Non-pigmented ciliary epithelial cell (primary cell): ENCODE measurements at regions not wholly inside any gene's neighbourhood (a gene's known extent, or its start where the extent isn't known, plus 50 kb on each side); places are given as distances from the start of the nearest gene placed in this dataset.
"Not testable (repeated sequence)": the region's sequence is repeated elsewhere in the genome, so short reads cannot be mapped to it uniquely, and the experiment has no call there.

Source experiments
- DNase-seq: peaks from one replicate; pipeline ENCODE4 v3.0.0-alpha.2; 2010; ENCODE audit warnings: low read depth

DNA sequence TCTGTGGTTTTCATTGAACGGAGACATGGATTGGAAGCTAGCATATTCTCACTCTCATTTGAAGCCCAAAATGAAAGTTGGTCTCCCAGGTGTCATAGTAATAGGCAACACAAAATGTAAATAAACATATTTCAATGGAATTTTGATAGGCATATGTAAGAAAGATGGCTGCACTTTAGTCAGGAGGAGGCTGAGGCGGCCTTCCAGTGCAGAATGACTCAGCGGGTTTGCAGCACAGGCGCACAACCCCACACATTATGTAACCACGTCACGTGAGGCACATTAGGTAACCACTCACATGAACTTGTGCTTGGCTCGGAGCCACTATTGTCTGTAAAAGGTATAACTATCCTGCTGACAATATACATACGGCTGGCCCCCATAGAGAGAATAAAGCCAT is 381.7 kb downstream of the GPAT3 start:
- DNase-seq = no peak

DNA sequence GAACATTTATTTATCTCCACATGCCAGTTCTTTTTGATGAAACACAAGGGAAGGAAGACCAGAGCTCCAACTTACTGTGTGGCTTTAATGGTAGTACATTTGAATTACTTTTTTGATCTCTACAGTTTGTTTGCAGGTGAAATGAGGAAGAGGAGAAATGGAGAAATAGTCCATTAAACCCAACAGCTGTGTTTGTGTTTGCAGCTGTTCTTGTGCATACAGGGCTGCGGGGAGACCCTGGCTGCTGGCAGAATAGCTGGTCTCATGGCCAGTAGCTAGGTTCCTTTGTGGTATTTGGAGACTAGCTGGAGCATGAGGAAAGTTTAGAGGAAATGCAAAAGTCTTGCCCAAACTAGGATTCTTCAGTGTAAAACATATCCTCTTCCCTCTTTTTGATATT is 374.8 kb downstream of the GPAT3 start:
- DNase-seq = no peak

DNA sequence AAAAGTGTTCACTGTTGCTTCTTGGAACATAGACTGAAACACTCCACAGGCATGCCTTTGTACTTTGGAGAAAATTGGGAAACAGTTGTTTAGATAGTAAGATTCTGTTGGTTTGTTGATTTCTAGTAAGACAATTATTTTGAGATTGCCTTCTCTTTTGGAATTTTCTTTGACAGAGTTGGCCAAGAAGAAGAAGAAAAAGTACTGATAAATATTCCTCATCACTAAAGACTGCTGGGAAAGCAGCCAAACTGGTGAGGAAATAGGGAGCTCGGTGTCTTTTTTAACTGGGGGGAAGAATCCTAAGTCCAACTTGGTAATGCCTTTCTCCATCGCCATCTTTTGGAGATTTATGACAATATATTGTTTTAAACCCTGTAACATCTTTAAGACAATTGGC is 370.7 kb downstream of the GPAT3 start:
- DNase-seq = no peak

DNA sequence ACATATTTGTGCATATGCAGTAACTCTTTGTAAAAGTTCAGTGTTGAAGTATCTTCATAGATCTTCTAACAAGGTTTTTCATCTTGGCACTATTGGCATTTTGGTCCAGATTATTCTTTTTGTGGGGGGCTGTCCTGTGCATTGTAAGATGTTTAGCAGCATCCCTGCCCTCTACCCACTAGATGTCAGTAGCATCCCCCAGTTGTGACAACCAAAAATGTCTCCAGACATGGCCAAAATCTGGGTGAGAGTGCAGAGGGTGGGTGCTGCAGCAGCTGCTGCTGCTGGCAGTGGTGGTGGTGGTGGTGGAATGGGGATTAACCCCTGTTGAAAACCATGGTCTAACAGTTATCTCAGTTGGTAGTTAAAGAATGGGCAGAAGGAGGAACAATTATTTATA is 370.0 kb downstream of the GPAT3 start:
- DNase-seq = no peak

DNA sequence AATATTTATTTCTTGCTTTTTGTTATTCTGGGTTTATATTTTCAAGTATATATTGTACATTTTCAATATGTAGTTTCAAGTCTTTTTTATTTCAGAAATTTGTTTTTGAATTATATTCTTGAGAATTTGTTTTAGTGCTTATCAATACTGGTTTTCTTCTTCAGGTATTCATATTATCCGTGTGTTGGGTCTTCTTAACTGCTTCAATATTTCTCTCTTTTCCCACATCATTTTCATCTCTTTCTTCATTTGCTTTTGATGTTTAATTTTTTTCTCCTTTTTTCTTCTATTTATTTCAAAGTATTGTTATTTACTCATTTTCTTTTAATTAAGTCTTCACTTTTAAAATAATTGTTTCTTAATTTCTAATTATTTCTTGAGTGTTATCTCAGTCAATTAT is 367.8 kb downstream of the GPAT3 start:
- DNase-seq = not testable (repeated sequence)

DNA sequence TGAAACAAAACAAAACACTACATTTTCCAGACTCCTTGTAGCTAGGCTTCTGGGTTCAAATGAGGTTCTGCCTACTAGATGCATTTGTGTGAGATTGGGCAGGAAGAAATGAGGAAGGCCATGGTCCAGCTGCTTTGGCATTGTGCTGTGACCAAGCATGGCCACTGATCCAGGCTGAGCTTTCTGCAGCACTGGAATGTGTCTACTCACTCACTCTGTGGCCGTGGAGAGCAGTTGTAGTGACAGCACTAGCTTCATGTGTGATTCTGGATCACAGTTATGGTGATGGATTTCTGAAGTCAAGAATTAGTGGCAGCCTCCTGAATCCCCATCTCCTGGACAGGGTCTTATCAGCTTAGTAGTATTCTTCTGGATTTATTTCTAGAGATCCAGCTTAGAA is 358.9 kb downstream of the GPAT3 start:
- no peak for DNase-seq

DNA sequence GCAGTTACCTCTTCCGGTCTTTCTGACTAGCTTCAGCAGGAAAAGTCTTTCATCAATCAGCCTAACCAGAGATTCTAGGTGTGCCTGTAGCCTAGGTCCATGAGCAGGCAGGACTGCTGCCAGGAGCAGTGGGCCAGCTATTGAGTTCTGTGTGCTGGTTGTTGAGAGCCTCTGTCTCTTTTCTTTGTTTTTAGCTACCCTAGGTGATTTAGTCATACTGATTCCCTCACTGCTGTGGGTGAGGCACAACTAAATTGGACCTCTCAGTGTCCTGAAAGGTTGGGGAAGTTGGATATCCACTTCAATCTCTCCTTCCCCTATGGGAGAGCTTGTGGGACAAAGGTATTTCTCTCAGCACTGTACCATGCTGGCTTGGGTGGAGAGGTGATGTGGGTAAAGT is 354.9 kb downstream of the GPAT3 start:
- no peak for DNase-seq

DNA sequence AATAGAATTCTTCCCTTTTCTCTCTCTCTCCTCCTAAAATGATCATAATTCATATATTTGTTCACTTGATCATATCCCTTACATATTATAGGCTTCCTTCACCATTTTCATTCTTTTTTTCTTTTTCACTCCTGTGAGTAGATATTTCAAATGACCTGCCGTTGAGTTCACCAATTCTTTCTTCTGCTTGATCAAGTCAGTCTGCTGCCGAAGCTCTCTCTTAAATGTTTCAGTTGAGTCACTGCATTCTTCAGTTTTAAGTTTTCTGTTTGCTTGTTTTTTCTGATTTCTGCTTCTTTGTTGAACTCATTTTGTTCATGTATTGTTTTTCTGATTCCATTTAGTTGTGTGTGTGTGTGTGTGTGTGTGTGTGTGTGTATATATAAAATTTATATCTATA is 354.3 kb downstream of the GPAT3 start:
- peak; percentile 59 for DNase-seq

DNA sequence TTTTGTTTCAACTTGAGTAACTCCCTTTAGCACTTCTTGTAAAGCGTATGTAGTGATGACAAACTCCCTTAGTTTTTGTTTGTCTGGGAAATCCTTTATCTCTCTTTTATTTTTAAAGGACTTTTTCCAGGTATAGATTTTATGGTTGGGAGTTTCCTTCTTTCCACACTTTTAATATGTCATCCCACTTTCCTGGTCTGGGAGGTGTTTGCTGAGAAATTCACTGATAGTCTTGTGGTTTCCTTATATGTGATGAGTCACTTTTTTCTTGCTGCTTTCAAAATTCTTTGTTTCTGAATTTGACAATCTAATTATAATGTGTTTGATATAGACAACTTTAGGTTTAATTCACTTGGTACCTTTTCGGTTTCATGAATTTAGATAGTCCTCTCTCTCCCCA is 353.9 kb downstream of the GPAT3 start:
- DNase-seq = peak; percentile 52

DNA sequence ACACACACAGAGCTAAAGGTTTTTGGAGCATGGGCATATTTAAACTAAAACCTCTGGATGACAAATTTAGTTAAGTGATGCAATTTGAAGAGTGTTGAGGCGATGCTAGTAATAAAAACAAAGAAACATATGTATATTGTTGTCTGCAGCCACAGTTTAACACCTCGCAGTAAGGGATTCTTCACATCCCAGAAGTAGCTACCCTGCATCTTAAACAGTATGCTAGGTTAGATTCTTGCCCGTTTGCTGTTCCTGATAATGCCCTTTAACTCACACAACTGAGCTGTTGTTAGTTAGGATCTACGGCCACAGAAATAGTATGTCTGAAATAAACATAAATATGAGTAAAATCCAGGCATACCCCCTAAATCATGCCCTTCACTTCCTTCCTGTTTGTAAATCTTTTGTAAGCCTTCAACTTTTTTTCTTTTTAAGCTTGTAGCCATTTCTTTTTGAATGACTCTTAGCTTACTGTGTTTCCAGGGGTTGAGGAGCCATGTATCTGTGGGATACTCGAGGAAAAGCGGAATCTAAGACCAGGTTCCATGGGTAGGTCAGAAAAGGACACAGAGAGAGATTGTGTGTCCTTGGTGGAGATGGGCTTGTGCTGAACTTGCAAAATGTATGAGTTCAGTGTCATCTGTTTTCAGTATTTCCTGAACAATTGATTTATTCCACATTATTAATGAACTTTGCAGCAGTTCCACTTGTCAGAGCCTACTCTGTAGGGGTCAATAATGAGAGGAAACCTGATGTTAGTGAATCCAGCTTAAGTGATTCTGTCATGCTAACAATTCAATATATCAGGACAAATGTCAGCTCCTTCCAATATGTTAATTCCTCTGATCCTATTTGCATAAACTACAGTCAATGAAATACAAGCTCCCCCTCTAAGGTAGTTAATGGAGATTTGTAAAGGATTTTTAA is 349.6 kb downstream of the GPAT3 start:
- no peak for DNase-seq

DNA sequence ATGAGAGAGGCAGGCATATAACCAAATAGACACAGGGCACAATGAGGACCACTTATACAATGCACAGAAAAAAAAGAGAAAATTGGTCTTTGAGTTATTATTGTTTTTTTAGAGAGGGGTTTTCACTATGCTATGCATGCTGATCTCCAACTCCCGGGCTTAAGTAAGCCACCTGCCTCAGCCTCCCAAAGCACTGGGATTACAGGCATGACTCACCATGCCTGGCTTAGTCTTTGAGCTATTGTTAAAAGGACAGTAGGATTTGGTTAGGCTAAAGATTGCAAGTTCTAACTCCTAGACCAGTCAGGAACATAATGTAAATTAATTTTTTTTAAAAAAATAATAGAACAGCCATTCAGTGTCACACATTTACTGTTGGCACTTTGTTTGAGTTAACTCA is 340.1 kb downstream of the GPAT3 start:
- no peak for DNase-seq

DNA sequence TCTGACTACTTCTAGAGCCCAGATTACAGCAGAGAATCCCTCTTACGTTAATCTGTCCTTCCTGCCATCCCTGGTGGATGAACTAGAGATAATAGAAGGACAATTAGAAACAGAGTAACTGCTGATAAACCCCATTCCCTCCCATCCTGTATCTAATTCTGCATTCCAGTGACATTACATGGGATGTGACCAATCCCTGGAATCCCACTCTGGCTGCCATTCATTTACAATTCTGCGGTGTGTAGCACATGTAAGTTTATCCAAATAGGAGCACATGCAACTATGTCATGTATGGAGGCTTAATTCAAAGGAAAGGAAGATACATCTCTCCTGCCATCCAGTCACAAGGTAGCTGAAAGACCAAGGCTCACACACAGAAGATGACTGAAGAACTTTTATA is 339.5 kb downstream of the GPAT3 start:
- DNase-seq = no peak

DNA sequence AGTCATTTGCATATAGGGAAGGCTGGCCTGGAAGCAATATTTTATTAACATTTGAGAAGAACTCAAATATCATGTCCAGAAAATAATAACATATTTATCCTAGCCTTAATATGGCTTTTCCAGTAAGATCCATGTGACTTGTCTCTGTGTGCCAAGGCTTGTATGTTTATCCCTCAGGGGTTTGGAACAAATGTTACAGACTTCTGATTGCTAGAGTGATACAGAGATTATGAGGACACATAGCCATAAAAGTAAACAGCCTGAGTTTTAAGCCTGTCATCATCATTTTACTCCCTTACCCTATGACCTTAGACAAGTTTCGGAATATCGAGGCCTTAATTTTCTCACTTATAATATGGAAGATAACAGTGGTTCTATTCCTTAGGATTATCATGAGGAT is 338.1 kb downstream of the GPAT3 start:
- DNase-seq = no peak

DNA sequence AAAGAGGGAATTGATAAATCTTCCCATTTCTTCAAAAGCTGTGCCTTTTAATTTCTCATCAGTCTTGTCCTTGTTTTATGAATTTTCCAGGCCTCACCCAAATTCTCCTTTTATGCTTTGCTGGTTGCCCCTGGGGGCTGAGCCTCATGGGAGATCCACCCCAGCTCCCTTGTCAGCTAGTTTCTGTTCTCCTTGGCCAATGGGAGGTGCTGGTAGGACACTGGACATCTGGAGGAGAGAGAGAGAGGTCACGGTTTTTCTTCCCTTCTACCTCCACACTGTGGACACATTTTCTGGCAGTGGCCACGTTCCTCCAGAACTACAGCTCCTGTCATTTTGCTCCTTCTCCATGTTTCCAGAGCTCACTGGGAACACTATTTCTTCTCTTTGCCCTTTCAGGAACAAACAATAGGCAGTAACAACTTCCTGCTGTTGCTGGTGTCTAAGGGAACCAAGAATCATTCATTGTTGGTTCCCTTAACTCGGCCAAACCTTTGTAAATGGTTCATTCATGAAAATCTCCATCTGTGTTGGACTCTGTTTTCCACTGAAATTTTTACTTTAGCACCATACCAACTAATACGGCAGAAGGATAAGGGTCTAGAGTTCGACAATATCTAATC is 334.5 kb downstream of the GPAT3 start:
- DNase-seq = no peak

DNA sequence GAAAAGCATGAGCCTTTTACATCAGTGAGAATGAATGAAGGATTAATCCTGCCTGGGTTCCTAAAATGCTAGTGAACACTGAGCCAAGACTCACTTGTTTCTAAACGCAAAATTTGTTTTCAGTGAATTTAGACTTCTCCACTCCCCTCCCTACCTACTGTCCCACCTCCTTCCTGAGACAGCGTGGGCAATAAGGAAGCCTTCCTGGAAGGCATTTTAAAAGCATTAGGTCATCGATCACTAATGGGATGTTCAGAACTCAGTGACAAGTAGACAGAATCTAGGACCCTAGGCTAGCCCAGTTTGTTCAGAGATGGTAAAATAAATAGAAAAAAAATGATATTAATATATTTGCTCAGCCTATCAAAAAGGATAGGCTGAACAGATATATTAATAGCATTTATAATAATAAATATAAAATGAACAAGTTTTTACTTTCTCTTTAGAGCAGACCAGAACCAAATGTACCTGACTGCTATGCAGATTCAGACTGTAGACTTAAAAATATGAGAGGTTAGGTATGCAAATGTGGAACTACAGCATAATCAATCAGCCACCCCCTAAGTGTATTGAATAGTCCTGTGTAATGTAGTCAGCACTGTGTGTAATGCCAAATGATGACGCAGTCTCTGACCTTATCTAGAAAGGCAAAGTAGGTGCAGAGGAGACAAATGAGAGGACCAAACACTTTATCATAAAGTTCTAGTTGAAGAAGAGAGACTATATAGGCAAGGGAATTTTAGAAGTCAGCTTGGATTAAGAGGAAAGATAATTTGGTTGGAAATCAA is 331.1 kb downstream of the GPAT3 start:
- DNase-seq = no peak

DNA sequence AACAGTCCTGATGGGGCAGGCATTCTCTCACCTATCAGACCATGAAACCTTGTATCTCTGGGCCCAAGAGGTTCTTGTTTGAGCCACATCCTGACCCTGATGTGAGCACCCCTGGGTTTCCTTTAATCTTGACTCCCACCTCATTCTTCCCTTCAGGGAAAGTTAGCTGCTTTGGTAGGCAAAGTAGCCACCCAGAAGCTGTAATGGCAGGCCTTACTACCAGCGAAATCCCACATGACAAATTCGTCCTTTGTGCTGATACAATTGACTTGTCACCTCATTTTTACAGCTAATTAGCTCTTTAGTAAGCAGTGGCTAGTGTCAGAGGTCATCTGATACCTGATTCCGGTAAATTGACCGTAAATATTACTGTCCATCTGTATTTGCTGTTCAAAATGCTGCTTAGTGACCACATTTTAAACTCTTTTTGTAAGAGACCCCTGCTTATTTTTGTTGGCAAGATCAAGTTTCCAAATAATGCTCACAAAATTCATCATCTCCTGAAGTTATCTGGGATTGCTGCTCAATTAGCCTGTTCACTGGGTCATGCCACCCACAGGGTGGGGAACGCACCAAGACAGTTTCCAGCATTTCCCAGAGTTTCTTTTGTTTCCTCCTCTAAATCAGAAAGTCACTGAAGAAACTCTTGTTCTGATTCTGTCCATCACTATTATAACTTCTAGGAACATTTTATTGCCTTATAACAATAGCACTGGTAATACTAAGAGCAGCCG is 329.7 kb downstream of the GPAT3 start:
- no peak for DNase-seq

DNA sequence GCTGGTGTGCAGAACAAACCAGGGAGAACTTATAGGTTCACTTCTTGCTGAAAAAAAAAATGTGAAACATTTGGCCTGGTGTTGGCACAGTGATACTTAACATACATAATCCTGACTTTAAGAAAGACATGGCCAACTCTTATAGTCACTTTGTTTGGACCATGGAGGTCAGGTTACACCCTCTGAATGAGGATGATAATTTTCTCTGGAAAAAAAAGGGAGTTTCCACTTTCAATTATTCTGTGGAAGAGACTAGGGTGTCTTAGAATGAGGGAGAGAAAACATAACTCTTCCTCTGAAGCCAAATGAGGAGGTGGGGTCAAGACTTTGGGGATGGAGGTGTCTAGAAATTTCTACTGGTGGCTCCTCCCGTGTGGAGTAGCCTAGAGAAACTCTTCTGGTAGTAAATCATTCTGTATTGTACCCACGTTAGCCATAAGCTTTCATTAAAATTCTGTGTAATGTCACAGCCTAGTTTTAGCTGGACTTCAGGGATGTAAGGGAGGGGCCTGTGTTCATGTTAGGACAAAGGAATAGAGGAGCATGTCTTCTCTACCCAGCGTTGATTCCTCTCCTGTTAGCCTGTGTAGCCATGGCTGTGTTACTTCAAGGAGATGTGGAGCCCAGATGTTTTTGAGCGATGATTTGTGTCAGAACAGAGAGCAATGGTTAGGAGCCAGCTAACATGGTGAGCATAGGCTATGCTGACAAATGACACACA is 328.3 kb downstream of the GPAT3 start:
- DNase-seq = no peak

DNA sequence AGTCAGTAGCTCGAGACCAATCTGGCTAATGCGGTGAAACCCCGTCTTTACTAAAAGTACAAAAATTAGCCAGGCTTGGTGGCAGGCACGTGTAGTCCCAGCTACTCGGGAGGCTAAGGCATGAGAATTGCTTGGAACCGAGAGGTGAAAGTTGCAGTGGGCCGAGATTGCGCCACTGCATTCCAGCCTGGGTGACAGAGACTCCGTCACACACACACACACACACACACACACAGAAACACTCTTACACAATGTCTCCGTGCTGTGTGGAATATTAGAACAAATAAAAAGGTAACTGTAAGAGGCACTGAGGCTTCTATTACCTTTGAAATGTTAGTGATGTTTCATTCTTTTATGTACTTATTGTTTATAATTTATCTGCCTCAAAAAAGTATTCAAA is 326.6 kb downstream of the GPAT3 start:
- no peak for DNase-seq

DNA sequence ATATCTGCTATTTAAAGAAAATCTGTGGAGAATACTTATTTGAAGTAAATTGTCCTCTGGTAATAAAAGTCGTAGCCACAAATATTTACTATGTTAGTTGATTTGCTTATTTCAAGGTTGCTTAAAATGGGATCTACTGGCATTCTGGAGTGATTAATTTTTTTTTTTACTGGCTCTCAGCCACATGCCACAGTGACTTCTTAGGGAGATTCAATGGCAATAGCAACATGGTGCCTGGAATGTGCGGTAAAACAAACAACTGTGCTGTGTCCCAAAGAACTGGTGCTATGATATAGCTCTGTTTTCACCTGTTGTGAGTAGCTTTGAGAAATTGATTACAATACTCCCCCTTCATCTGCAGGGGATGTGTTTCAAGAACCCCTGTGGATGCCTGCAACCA is 324.3 kb downstream of the GPAT3 start:
- no peak for DNase-seq

DNA sequence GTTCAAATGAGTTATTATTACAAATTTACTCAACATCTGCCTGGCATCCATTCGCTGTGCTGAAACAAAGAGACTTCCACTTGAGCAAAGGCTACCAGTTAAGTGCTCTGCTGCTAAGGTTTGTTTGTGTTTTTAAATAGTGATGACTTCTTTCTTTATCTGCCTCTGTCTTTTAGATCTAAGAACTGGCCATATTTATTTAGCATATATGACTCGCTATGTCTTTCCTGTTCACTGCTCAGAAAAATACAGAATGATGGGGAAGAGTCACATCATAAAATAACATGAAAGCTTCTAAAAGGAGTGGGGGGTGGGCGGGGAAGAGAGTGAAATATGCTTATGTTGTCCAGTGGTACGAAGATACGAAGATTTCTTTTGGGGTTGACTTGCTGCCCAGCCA is 322.2 kb downstream of the GPAT3 start:
- DNase-seq = no peak

DNA sequence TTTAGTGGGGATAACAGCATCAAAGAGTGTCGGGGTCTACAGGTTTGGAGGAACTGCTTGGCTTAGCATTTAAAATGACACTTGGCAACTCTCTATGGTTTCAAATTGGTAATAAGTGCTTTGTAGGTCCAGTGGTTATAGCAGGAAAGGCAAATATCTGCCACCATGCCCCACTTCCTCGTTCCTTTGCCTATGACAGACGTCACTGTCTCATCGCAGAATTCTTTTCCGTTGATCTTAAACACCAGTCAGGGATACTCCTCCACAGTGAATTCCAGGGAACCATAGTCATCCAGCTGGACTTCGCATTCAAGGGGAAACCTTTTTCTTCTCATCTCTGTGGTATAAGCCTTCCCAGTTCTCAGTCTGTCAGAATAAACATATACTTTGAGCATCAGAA is 319.1 kb downstream of the GPAT3 start:
- peak; percentile 96 for DNase-seq

DNA sequence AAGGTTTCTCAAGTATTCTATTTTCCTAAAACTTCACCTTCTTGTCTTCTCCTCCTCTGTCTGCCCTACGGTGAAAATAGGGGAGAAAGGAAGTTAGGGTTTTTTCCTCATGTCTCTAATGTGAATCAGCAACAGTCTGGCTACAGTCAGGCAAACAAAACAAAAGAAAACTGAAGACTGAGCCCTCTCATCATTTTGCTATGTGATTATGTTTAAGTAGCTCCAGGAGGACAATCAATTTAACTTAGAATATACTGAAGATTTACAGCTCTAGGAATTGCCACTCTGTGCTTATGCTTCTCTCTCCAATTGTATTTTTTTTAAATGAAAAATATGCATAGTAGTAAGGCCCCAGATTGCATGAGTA is 316.2 kb downstream of the GPAT3 start:
- peak; percentile 72 for DNase-seq
